Stimulated activated naive CD8-positive, alpha-beta T cell treated with anti-CD3 and anti-CD28 coated beads, Interleukin-15, Interleukin-2, amounts not matched to agents 100 ng/mL and 50 ng/mL, for 24 hours (primary cell): ENCODE measurements at regions not wholly inside any gene's neighbourhood (a gene's known extent, or its start where the extent isn't known, plus 50 kb on each side); places are given as distances from the start of the nearest gene placed in this dataset.
"Not testable (repeated sequence)": the region's sequence is repeated elsewhere in the genome, so short reads cannot be mapped to it uniquely, and the experiment has no call there.

Experiments
- H3K27ac Mint-ChIP-seq: one replicate; pipeline ENCODE4 v1.8.0; 2021; ENCODE audit warnings: mild to moderate bottlenecking, mixed read lengths
- H3K27me3 Mint-ChIP-seq: one replicate; pipeline ENCODE4 v1.8.0; 2021; ENCODE audit warnings: mixed read lengths
- H3K36me3 Mint-ChIP-seq: one replicate; pipeline ENCODE4 v1.8.0; 2021; ENCODE audit warnings: low read depth, mixed read lengths
- H3K4me1 Mint-ChIP-seq: one replicate; pipeline ENCODE4 v1.8.0; 2021; ENCODE audit warnings: low read depth, mixed read lengths
- H3K4me3 Mint-ChIP-seq: one replicate; pipeline ENCODE4 v1.8.0; 2021; ENCODE audit warnings: mild to moderate bottlenecking, mixed read lengths
- H3K9me3 Mint-ChIP-seq: one replicate; pipeline ENCODE4 v1.8.0; 2021; ENCODE audit warnings: mixed read lengths

GRCh38 chr11:103731670-103732069, 304.8 kb upstream of the DDI1 start:
- Mint-ChIP-seq H3K4me3 (no peak overlapping the region), H3K27ac (no peak overlapping the region), H3K4me1 (no peaks in the 10 kb centered on the region), H3K36me3 (no peaks in the 10 kb centered on the region), H3K27me3 (no peaks in the 10 kb centered on the region), H3K9me3 (peaks cover 9% of the 10 kb centered on the region)

- Mint-ChIP-seq H3K27me3 (no peaks in the 10 kb centered on the region), H3K4me3 (no peak overlapping the region), H3K36me3 (no peaks in the 10 kb centered on the region), H3K27ac (no peak overlapping the region), H3K9me3 (no peaks in the 10 kb centered on the region), H3K4me1 (no peaks in the 10 kb centered on the region)
Observed at GRCh38 chr11:103733889-103734288, 302.6 kb upstream of the DDI1 start.

- no peaks in the 10 kb centered on the region for H3K27me3 Mint-ChIP-seq
- no peaks in the 10 kb centered on the region for H3K9me3 Mint-ChIP-seq
- no peaks in the 10 kb centered on the region for H3K4me1 Mint-ChIP-seq
- H3K36me3 Mint-ChIP-seq = no peaks in the 10 kb centered on the region
- H3K27ac Mint-ChIP-seq = no peak overlapping the region
- H3K4me3 Mint-ChIP-seq = no peak overlapping the region
Observed at GRCh38 chr11:103735497-103736032, 300.9 kb upstream of the DDI1 start.

GRCh38 chr11:103736315-103737036, 300.0 kb upstream of the DDI1 start:
- Mint-ChIP-seq H3K27ac (no peak overlapping the region), H3K36me3 (no peaks in the 10 kb centered on the region), H3K27me3 (no peaks in the 10 kb centered on the region), H3K4me1 (no peaks in the 10 kb centered on the region), H3K9me3 (no peaks in the 10 kb centered on the region), H3K4me3 (no peak overlapping the region)

GRCh38 chr11:103737037-103737622, 299.3 kb upstream of the DDI1 start:
- H3K36me3 Mint-ChIP-seq = no peaks in the 10 kb centered on the region
- no peak overlapping the region for H3K27ac Mint-ChIP-seq

GRCh38 chr11:103737747-103738146, 298.7 kb upstream of the DDI1 start:
- Mint-ChIP-seq H3K27ac (no peak overlapping the region), H3K9me3 (no peaks in the 10 kb centered on the region), H3K4me3 (no peak overlapping the region)

More at GRCh38 chr11:103737037-103737622, 299.3 kb upstream of the DDI1 start:
- no peaks in the 10 kb centered on the region for H3K27me3 Mint-ChIP-seq
- H3K4me3 Mint-ChIP-seq = no peak overlapping the region
- H3K9me3 Mint-ChIP-seq = no peaks in the 10 kb centered on the region
- H3K4me1 Mint-ChIP-seq = no peaks in the 10 kb centered on the region

GRCh38 chr11:103739074-103739796, 297.2 kb upstream of the DDI1 start:
- H3K4me3 Mint-ChIP-seq = peak overlapping the region; percentile 17
- H3K27me3 Mint-ChIP-seq, H3K9me3 Mint-ChIP-seq, H3K36me3 Mint-ChIP-seq, H3K27ac Mint-ChIP-seq, H3K4me1 Mint-ChIP-seq: not testable (repeated sequence)

More at GRCh38 chr11:103737747-103738146, 298.7 kb upstream of the DDI1 start:
- H3K27me3 Mint-ChIP-seq = no peaks in the 10 kb centered on the region
- no peaks in the 10 kb centered on the region for H3K4me1 Mint-ChIP-seq
- no peaks in the 10 kb centered on the region for H3K36me3 Mint-ChIP-seq

- H3K27me3 Mint-ChIP-seq = no peaks in the 10 kb centered on the region
Observed at GRCh38 chr11:103744496-103745153, 291.8 kb upstream of the DDI1 start.

GRCh38 chr11:103749158-103749557, 287.3 kb upstream of the DDI1 start:
- H3K36me3 Mint-ChIP-seq = no peaks in the 10 kb centered on the region
- H3K4me1 Mint-ChIP-seq = no peaks in the 10 kb centered on the region
- no peaks in the 10 kb centered on the region for H3K27me3 Mint-ChIP-seq
- no peaks in the 10 kb centered on the region for H3K9me3 Mint-ChIP-seq
- no peak overlapping the region for H3K27ac Mint-ChIP-seq
- H3K4me3 Mint-ChIP-seq = no peak overlapping the region

More at GRCh38 chr11:103744496-103745153, 291.8 kb upstream of the DDI1 start:
- Mint-ChIP-seq H3K4me3 (no peak overlapping the region), H3K4me1 (no peaks in the 10 kb centered on the region), H3K36me3 (no peaks in the 10 kb centered on the region), H3K27ac (no peak overlapping the region), H3K9me3 (no peaks in the 10 kb centered on the region)

GRCh38 chr11:103768816-103769215, 267.6 kb upstream of the DDI1 start:
- peaks cover 10% of the 10 kb centered on the region for H3K9me3 Mint-ChIP-seq

GRCh38 chr11:103773059-103773458, 263.4 kb upstream of the DDI1 start:
- Mint-ChIP-seq H3K4me1 (no peaks in the 10 kb centered on the region), H3K27me3 (no peaks in the 10 kb centered on the region), H3K4me3 (no peak overlapping the region), H3K27ac (no peak overlapping the region), H3K36me3 (no peaks in the 10 kb centered on the region), H3K9me3 (no peaks in the 10 kb centered on the region)

More at GRCh38 chr11:103768816-103769215, 267.6 kb upstream of the DDI1 start:
- Mint-ChIP-seq H3K36me3 (no peaks in the 10 kb centered on the region), H3K4me1 (no peaks in the 10 kb centered on the region), H3K27me3 (no peaks in the 10 kb centered on the region), H3K27ac (no peak overlapping the region), H3K4me3 (no peak overlapping the region)

GRCh38 chr11:103773537-103773936, 262.9 kb upstream of the DDI1 start:
- Mint-ChIP-seq H3K36me3 (no peaks in the 10 kb centered on the region), H3K4me3 (no peak overlapping the region), H3K4me1 (no peaks in the 10 kb centered on the region), H3K9me3 (no peaks in the 10 kb centered on the region), H3K27me3 (no peaks in the 10 kb centered on the region), H3K27ac (no peak overlapping the region)

- Mint-ChIP-seq H3K9me3 (peaks cover 3% of the 10 kb centered on the region), H3K36me3 (no peaks in the 10 kb centered on the region), H3K27ac (no peak overlapping the region), H3K4me3 (no peak overlapping the region), H3K4me1 (no peaks in the 10 kb centered on the region), H3K27me3 (no peaks in the 10 kb centered on the region)
Observed at GRCh38 chr11:103779054-103779453, 257.4 kb upstream of the DDI1 start.

GRCh38 chr11:103789952-103790351, 246.5 kb upstream of the DDI1 start:
- H3K9me3 Mint-ChIP-seq = peaks cover 16% of the 10 kb centered on the region
- no peak overlapping the region for H3K4me3 Mint-ChIP-seq
- H3K36me3 Mint-ChIP-seq = no peaks in the 10 kb centered on the region
- H3K4me1 Mint-ChIP-seq = no peaks in the 10 kb centered on the region
- H3K27ac Mint-ChIP-seq = no peak overlapping the region
- H3K27me3 Mint-ChIP-seq = no peaks in the 10 kb centered on the region
